ENCODE measurements at regions not wholly inside any gene's neighbourhood (a gene's known extent, or its start where the extent isn't known, plus 50 kb on each side); places are given as distances from the start of the nearest gene placed in this dataset.

GRCh38 chr13:87206708-87207107, 464.5 kb upstream of the SLITRK5 start:
- no peak overlapping the region for H3T11ph ChIP-seq (ENCODE audit: low read length)
- H3K4me1 ChIP-seq (ENCODE audit: insufficient read depth, low read length), result no peaks in the 10 kb centered on the region

More at GRCh38 chr13:87206708-87207107, 464.5 kb upstream of the SLITRK5 start:
- H3K9me3 ChIP-seq (ENCODE audit: control insufficient read depth, low read depth, low read length), result no peaks in the 10 kb centered on the region
- H4K5ac ChIP-seq (ENCODE audit: insufficient read length, low read depth, low read length), result no peak overlapping the region
- H3K9ac ChIP-seq (ENCODE audit: extremely low read depth, insufficient read length, low read length), result no peak overlapping the region
- no peak overlapping the region for H3K56ac ChIP-seq (ENCODE audit: insufficient read length, low read depth, low read length)
- no peaks in the 10 kb centered on the region for H3K27me3 Mint-ChIP-seq (ENCODE audit: low read depth)
- H3K4me2 ChIP-seq (ENCODE audit: insufficient read depth, insufficient read length, low read length), result no peak overlapping the region
- no peak for TF ChIP-seq CTCF (conservative IDR thresholded peaks at IDR 0.05)
- no peak overlapping the region for H3K27ac Mint-ChIP-seq
- no CpG with 5 or more reads among the region's 6 CpGs for WGBS (ENCODE audit: extremely low coverage, insufficient read length, low lambda C conversion rate)
- no peak overlapping the region for H3K4ac ChIP-seq (ENCODE audit: low read depth, low read length)
- DNase-seq, result no peak
- no peaks in the 10 kb centered on the region for H3K27me3 ChIP-seq (ENCODE audit: insufficient read depth, low read length)
- H4K91ac ChIP-seq (ENCODE audit: insufficient read length, low read depth, low read length), result no peak overlapping the region
- no peak overlapping the region for H2BK15ac ChIP-seq (ENCODE audit: low read depth, low read length)
- H3K18ac ChIP-seq (ENCODE audit: insufficient read length, low read depth, low read length), result no peak overlapping the region
- no peak overlapping the region for H4K8ac ChIP-seq (replicated peaks; ENCODE audit: insufficient read length, low read depth, low read length)
- H2AK5ac ChIP-seq (ENCODE audit: insufficient read length, low read length), result no peak overlapping the region
- H3K9me3 Mint-ChIP-seq, result no peaks in the 10 kb centered on the region; a peak in 1 of 5 replicates
- no peak overlapping the region for H3K23ac ChIP-seq (ENCODE audit: insufficient read length, low read depth, low read length)
- no peak overlapping the region for H2BK5ac ChIP-seq (ENCODE audit: insufficient read length, low read length)
- H3K27ac ChIP-seq (ENCODE audit: insufficient read length, low read depth, low read length), result no peak overlapping the region
- no peaks in the 10 kb centered on the region for H3K79me1 ChIP-seq (ENCODE audit: insufficient read depth, low read depth, low read length, poor library complexity, severe bottlenecking)
- no peaks in the 10 kb centered on the region for H4K20me1 ChIP-seq (ENCODE audit: control insufficient read depth, insufficient read depth, insufficient read length)
- H3K79me2 ChIP-seq (ENCODE audit: insufficient read depth, low read length), result no peaks in the 10 kb centered on the region
- no peak overlapping the region for H3K14ac ChIP-seq (ENCODE audit: insufficient read depth, low read length)
- no peaks in the 10 kb centered on the region for H3K23me2 ChIP-seq (ENCODE audit: insufficient read length, low read depth, low read length, poor library complexity, severe bottlenecking)
- no peak overlapping the region for H2BK120ac ChIP-seq (ENCODE audit: low read depth, low read length, poor library complexity, severe bottlenecking)
- no peak overlapping the region for H3K4me3 Mint-ChIP-seq
- H2BK12ac ChIP-seq (ENCODE audit: insufficient read length, low read depth, low read length), result no peak overlapping the region
- no peaks in the 10 kb centered on the region for H3K36me3 Mint-ChIP-seq (ENCODE audit: insufficient read depth in 1 of 3, low read depth in 3 of 3)
- H3K4me1 Mint-ChIP-seq, result peaks cover 0 to 5% of the 10 kb centered on the region in 2 experiments; a peak in 2 of 4 replicates
- no peak overlapping the region for H2AFZ ChIP-seq (ENCODE audit: low read length)
- no peak overlapping the region for H2BK20ac ChIP-seq (ENCODE audit: low read depth, low read length, poor library complexity, severe bottlenecking)

Measured in H9 (cell line).